ENCODE measurements at regions not wholly inside any gene's neighbourhood (a gene's known extent, or its start where the extent isn't known, plus 50 kb on each side); places are given as distances from the start of the nearest gene placed in this dataset.

- ChIA-PET POLR2A (no interaction called here), CTCF (interaction anchor here (1.1 kb wide), 1 partner anchor 8 kb away, joined by 3 read pairs; no protein-coding TSS in a partner anchor)
- TF ChIP-seq CTCF (IDR thresholded peaks at IDR 0.05; ENCODE audit: control extremely low read depth, extremely low read depth, low read depth, missing control alignments): no peak
- DNase-seq (ENCODE audit: extremely low spot score): no peak
These were observed 126.3 kb upstream of the CEP162 start for GRCh38 chr6:84353459-84354423.

DNA sequence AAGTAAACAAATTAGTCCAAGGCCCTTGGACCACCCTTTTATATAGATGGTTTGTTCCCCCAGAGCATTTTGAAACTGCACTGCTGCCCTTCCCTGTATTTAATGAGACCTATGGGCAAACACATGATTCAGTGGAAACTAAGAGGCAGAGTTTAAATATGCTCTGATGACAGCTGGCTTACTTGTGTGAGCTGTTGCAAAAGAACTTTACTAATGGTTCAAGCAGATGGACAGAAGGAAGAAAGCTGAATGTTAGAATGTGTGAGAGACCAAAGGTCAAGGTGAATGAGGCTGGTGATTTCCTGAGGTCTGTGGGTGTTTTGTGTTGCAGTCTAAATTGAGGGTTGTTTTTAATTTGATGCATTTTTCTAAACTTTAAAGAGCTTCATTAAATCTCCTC, 123.0 kb upstream of the CEP162 start:
- CTCF ChIA-PET: interaction anchor here (0.7 kb wide), 1 partner anchor 13 kb away, joined by 3 read pairs; no protein-coding TSS in a partner anchor
- no peak for DNase-seq (ENCODE audit: extremely low spot score)

DNA sequence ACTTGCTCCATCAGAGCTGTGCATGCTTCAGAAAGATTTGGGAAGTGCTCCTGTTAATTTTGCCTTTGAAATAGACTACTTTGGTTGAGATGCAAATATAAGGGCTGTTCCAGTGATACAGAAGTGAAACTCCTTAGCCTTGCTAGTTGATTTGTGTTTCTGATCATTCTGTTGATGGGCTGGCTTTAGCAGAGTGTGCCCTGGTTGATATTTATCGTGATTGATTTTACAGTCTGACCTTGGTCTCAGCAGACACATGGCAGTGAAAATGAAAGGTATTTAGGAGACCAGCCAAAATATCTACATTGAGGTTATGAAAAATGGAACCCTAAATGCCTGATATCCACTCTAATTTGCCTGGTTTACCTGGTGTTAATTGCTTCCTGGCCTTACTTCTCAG, 122.1 kb upstream of the CEP162 start:
- CTCF ChIA-PET: no interaction called here
- no peak for DNase-seq (ENCODE audit: extremely low spot score)
- POLR2A ChIA-PET: no interaction called here
- no peak for TF ChIP-seq CTCF (IDR thresholded peaks at IDR 0.05; ENCODE audit: control extremely low read depth, extremely low read depth, low read depth, missing control alignments)

More for the DNA sequence above, 123.0 kb upstream of the CEP162 start:
- no peak for TF ChIP-seq CTCF (IDR thresholded peaks at IDR 0.05; ENCODE audit: control extremely low read depth, extremely low read depth, low read depth, missing control alignments)
- POLR2A ChIA-PET: no interaction called here

DNA sequence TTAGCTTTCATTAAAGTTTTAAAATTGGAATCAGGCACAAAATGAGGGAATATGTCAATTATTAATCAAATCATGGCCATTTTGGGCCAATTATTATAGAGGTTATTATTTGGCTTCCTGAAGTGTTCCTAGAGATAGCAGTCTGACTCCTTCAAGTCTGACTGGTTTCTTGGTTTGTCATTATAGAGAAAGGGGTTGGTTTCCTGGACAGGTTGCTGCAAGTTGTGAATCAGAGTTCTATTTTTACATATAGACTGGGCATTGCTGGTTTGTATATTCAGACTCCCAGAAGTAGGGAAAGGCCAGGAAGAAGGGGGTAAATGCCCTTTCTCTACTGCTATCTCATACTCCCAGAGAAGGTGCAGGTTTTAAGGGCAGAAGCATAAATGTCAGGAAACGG, 121.4 kb upstream of the CEP162 start:
- POLR2A ChIA-PET: no interaction called here
- no peak for TF ChIP-seq CTCF (IDR thresholded peaks at IDR 0.05; ENCODE audit: control extremely low read depth, extremely low read depth, low read depth, missing control alignments)
- CTCF ChIA-PET: interaction anchor here (1.5 kb wide), 1 partner anchor 29 kb away, joined by 3 read pairs; no protein-coding TSS in a partner anchor
- DNase-seq (ENCODE audit: extremely low spot score): no peak

DNA sequence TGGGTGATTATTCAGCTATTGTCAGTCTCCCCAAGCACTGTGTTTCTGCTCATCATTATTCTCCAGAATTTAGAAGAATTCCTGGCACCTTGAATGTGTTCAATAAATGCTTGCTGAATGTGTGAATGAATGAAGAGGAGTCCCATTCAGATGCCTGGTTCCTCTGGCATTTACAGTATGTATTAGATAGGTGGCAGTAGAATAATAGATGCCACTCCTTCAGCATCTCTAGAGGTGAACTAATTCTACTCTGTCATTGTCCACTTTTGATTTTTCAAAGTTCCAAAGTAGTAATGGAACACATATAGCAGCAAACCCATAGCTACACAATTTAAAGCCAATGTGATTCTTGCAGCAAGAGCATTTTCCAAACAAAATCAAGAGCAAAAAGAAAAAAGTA, 118.9 kb upstream of the CEP162 start:
- DNase-seq (ENCODE audit: extremely low spot score): no peak
- TF ChIP-seq CTCF (IDR thresholded peaks at IDR 0.05; ENCODE audit: control extremely low read depth, extremely low read depth, low read depth, missing control alignments): no peak
- ChIA-PET POLR2A (no interaction called here), CTCF (interaction anchor here (1.5 kb wide), 1 partner anchor 8 kb away, joined by 3 read pairs; no protein-coding TSS in a partner anchor)

DNA sequence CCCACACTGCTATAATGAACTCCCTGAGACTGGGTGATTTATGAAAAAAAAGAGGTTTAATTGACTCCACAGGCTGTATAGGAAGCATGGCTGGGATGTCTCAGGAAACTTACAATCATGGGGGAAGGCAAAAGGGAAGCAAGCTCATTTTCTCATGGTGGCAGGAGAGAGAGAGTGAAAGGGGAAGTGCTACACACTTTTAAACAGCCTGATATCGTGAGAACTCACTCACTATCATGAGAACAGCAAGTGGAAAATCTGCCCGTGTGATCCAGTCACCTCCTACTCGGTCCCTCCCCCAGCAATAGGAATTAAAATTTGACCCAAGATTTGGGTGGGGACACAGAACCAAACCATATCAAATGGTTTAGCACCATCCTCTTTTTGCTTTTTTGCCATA, 116.6 kb upstream of the CEP162 start:
- ChIA-PET CTCF (interaction anchor here (1.2 to 1.5 kb wide), 2 partner anchors 12 to 47 kb away, joined by 3 to 4 read pairs; no protein-coding TSS in a partner anchor), POLR2A (no interaction called here)
- DNase-seq (ENCODE audit: extremely low spot score): no peak
- no peak for TF ChIP-seq CTCF (IDR thresholded peaks at IDR 0.05; ENCODE audit: control extremely low read depth, extremely low read depth, low read depth, missing control alignments)
